ENCODE measurements at regions not wholly inside any gene's neighbourhood (a gene's known extent, or its start where the extent isn't known, plus 50 kb on each side); places are given as distances from the start of the nearest gene placed in this dataset.

DNA sequence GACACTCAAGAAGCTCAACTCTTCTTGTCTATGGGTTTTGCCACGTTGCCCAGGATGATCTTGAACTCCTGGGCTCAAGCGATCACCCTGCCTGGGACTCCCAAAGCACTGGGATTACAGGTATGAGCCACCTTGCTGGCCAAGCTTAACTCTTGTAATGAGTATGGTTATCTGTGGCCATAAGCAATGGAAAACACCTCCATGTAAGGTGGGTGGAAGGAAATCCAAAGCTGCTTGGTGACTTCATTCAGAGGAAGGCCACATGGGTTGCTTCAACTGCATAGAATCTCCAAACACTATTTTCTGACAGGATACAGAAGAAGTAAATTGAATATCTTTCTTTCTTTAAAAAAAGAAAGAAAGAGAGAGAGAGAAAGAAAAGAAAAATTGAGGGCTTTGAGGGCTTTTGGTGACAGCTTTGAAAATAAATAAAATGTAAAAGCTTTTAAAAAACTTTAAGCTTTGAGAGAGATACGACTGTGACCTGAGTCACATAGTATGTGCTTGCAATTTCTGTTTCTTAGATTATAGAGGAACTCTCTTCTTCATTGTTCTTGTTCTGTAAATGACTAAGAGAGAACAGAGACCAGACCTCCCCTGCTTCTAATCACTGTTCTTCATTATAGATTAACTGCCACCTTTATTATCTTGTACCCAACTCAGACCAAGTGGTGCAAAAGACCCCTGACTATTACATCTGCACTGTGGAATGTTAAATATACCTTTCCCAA, 123.1 kb upstream of the NDUFV2 start:
- H3K4me3 ChIP-seq (ENCODE audit: low read depth, low read length): no peak overlapping the region
- DNase-seq (ENCODE audit: low read depth): no peak
- TF ChIP-seq, protein P1, sequence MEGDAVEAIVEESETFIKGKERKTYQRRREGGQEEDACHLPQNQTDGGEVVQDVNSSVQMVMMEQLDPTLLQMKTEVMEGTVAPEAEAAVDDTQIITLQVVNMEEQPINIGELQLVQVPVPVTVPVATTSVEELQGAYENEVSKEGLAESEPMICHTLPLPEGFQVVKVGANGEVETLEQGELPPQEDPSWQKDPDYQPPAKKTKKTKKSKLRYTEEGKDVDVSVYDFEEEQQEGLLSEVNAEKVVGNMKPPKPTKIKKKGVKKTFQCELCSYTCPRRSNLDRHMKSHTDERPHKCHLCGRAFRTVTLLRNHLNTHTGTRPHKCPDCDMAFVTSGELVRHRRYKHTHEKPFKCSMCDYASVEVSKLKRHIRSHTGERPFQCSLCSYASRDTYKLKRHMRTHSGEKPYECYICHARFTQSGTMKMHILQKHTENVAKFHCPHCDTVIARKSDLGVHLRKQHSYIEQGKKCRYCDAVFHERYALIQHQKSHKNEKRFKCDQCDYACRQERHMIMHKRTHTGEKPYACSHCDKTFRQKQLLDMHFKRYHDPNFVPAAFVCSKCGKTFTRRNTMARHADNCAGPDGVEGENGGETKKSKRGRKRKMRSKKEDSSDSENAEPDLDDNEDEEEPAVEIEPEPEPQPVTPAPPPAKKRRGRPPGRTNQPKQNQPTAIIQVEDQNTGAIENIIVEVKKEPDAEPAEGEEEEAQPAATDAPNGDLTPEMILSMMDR (IDR thresholded peaks at IDR 0.05; ENCODE audit: control insufficient read depth, extremely low read depth, insufficient read depth): no peak

DNA sequence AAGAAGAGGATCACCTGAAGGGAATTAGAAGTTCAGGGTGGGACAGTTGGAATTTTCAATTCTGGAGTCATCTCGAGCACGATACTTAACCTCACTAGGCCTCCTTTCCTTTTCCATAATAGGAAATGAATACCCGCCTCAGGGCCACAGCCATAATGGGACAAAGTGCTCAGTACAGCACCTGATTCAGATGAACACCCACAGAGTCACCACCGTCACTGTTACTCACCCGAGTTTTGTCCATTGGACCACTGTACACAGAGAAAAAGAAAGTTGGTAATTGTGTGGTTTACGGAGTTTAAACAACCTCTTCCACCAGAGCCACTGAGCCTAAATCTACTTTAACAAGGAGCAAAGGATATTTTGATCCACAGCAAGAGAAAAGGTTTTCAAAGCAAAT, 122.0 kb upstream of the NDUFV2 start:
- TF ChIP-seq, protein P1 (IDR thresholded peaks at IDR 0.05; ENCODE audit: control insufficient read depth, extremely low read depth, insufficient read depth): no peak
- no peak for DNase-seq (ENCODE audit: low read depth)

GRCh38 chr18:8980918-8981317, 121.6 kb upstream of the NDUFV2 start:
- no peak for DNase-seq (ENCODE audit: low read depth)
- TF ChIP-seq, protein P1 (IDR thresholded peaks at IDR 0.05; ENCODE audit: control insufficient read depth, extremely low read depth, insufficient read depth): no peak
- no peak overlapping the region for H3K4me3 ChIP-seq (ENCODE audit: low read depth, low read length)

More for the DNA sequence above, 122.0 kb upstream of the NDUFV2 start:
- no peak overlapping the region for H3K4me3 ChIP-seq (ENCODE audit: low read depth, low read length)

- TF ChIP-seq, protein P1 (IDR thresholded peaks at IDR 0.05; ENCODE audit: control insufficient read depth, extremely low read depth, insufficient read depth): peak; percentile 71
- no peak overlapping the region for H3K4me3 ChIP-seq (ENCODE audit: low read depth, low read length)
- peak; percentile 18 for DNase-seq (ENCODE audit: low read depth)
These were observed 119.9 kb upstream of the NDUFV2 start for GRCh38 chr18:8982416-8983183.

DNA sequence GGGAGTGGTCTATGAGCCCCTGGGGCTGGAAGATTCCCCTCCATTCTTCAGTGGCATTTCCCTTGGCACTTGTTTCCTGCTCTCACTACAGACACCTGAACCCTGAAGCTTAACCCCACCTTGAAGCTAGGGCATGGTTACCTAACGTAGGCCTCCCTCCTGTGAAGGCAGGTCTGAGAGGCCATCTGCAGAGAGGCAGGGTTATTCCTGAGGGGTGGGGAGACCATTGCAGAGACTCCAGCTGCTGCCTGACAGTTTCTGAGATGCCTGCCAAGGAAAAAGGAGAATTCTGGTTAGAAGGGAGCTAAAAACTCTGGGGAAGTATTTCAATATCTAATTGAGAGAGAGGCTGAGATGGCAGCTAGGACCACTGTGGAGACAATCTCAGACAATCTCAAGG, 119.3 kb upstream of the NDUFV2 start:
- DNase-seq (ENCODE audit: low read depth): no peak
- H3K4me3 ChIP-seq (ENCODE audit: low read depth, low read length): no peak overlapping the region
- TF ChIP-seq, protein P1 (IDR thresholded peaks at IDR 0.05; ENCODE audit: control insufficient read depth, extremely low read depth, insufficient read depth): no peak

- DNase-seq (ENCODE audit: low read depth): no peak
- TF ChIP-seq, protein P1 (IDR thresholded peaks at IDR 0.05; ENCODE audit: control insufficient read depth, extremely low read depth, insufficient read depth): no peak
- no peak overlapping the region for H3K4me3 ChIP-seq (ENCODE audit: low read depth, low read length)
These were observed 118.3 kb upstream of the NDUFV2 start for GRCh38 chr18:8984131-8984721.

All from LNCaP clone FGC (cell line).